Mesendoderm (in vitro differentiated cells): ENCODE measurements at regions not wholly inside any gene's neighbourhood (a gene's known extent, or its start where the extent isn't known, plus 50 kb on each side); places are given as distances from the start of the nearest gene placed in this dataset.

Experiments used
- DNase-seq: peaks from one replicate; pipeline ENCODE4 v3.0.0; 2013
- H2AK5ac ChIP-seq: 2 replicates; pipeline ENCODE4 v1.6.1; 2013; ENCODE audit warnings: low read length, inconsistent platforms
- H2BK120ac ChIP-seq: 2 replicates; pipeline ENCODE4 v1.6.1; 2013; ENCODE audit warnings: low read depth, mild to moderate bottlenecking, low read length, moderate library complexity, mixed read lengths
- H2BK15ac ChIP-seq: replicated peaks from 2 replicates; pipeline ENCODE4 v1.6.1; 2013; ENCODE audit warnings: low read depth, mild to moderate bottlenecking, moderate library complexity
- H2BK5ac ChIP-seq: 2 replicates; pipeline ENCODE4 v1.6.1; 2013; ENCODE audit warnings: low read length, inconsistent platforms
- H3K18ac ChIP-seq: 2 replicates; pipeline ENCODE4 v1.6.1; 2013; ENCODE audit warnings: mild to moderate bottlenecking, low read length, mixed read lengths
- H3K23ac ChIP-seq: one replicate; pipeline ENCODE4 v1.6.1; 2013; ENCODE audit warnings: low read length
- H3K27ac ChIP-seq: 2 replicates; pipeline ENCODE4 v1.5.1; 2013; ENCODE audit warnings: low read depth, mild to moderate bottlenecking, inconsistent platforms, low read length, moderate library complexity
- H3K27me3 ChIP-seq: 2 replicates; pipeline ENCODE4 v1.6.1; 2013; ENCODE audit warnings: low read length, control low read depth, mild to moderate bottlenecking, inconsistent platforms; ENCODE audit not compliant: insufficient read depth, poor library complexity
- H3K36me3 ChIP-seq: 2 replicates; pipeline ENCODE4 v1.6.1; 2013; ENCODE audit warnings: low read length, inconsistent platforms; ENCODE audit not compliant: control insufficient read depth, insufficient read depth
- H3K4ac ChIP-seq: one replicate; pipeline ENCODE4 v1.6.1; 2013; ENCODE audit warnings: low read depth, mild to moderate bottlenecking, low read length, moderate library complexity
- H3K4me1 ChIP-seq: 2 replicates; pipeline ENCODE4 v1.6.1; 2013; ENCODE audit warnings: low read depth, low read length, inconsistent platforms; ENCODE audit not compliant: control insufficient read depth
- H3K4me2 ChIP-seq: 2 replicates; pipeline ENCODE4 v1.6.1; 2013; ENCODE audit warnings: low read length
- H3K4me3 ChIP-seq: 2 replicates; pipeline ENCODE4 v1.5.1; 2013; ENCODE audit warnings: mild to moderate bottlenecking, low read length
- H3K56ac ChIP-seq: one replicate; pipeline ENCODE4 v1.6.1; 2013; ENCODE audit warnings: low read length
- H3K79me1 ChIP-seq: 2 replicates; pipeline ENCODE4 v1.6.1; 2013; ENCODE audit warnings: low read length, inconsistent platforms
- H3K79me2 ChIP-seq: 2 replicates; pipeline ENCODE4 v1.6.1; 2013; ENCODE audit warnings: mild to moderate bottlenecking, low read length; ENCODE audit not compliant: control insufficient read depth, insufficient read depth
- H3K9ac ChIP-seq: 2 replicates; pipeline ENCODE4 v1.6.1; 2013; ENCODE audit warnings: low read length, inconsistent platforms
- H4K5ac ChIP-seq: one replicate; pipeline ENCODE4 v1.6.1; 2013; ENCODE audit warnings: low read length
- H4K8ac ChIP-seq: one replicate; pipeline ENCODE4 v1.6.1; 2013; ENCODE audit warnings: low read depth, mild to moderate bottlenecking, control low read depth, low read length, moderate library complexity
- WGBS: extraction: QIAGEN DNeasy Blood & Tissue Kit; methylation state at CpG from one replicate; pipeline ENCODE4 v1.1.7; 2013; ENCODE audit warnings: low lambda C conversion rate, missing lambda C conversion rate; ENCODE audit not compliant: insufficient coverage; ENCODE audit errors: extremely low coverage; 5-methylcytosine and 5-hydroxymethylcytosine counted together

GRCh38 chr12:63222582-63222981 lies 71.6 kb upstream of the AVPR1A start:
- Histone ChIP-seq H2BK5ac (no peak overlapping the region), H3K9ac (no peak overlapping the region), H3K4me3 (no peak overlapping the region), H3K4me2 (no peak overlapping the region), H2AK5ac (no peak overlapping the region), H3K27me3 (no peaks in the 10 kb centered on the region), H4K8ac (no peak overlapping the region), H2BK120ac (no peak overlapping the region), H2BK15ac (no peak overlapping the region), H4K5ac (no peak overlapping the region), H3K27ac (no peak overlapping the region), H3K79me1 (no peaks in the 10 kb centered on the region), H3K4ac (no peak overlapping the region), H3K4me1 (no peaks in the 10 kb centered on the region), H3K79me2 (no peaks in the 10 kb centered on the region), H3K36me3 (no peaks in the 10 kb centered on the region), H3K18ac (no peak overlapping the region), H3K56ac (no peak overlapping the region), H3K23ac (no peak overlapping the region)
- WGBS, result no CpG with 5 or more reads among the region's 3 CpGs
- DNase-seq, result no peak

GRCh38 chr12:63220921-63221320 lies 69.9 kb upstream of the AVPR1A start:
- Histone ChIP-seq H3K4me2 (no peak overlapping the region), H3K79me2 (no peaks in the 10 kb centered on the region), H2BK120ac (no peak overlapping the region), H4K8ac (no peak overlapping the region), H3K4ac (no peak overlapping the region), H3K4me3 (no peak overlapping the region), H3K36me3 (no peaks in the 10 kb centered on the region), H2BK15ac (no peak overlapping the region), H3K27me3 (no peaks in the 10 kb centered on the region), H4K5ac (no peak overlapping the region), H3K79me1 (no peaks in the 10 kb centered on the region), H3K27ac (no peak overlapping the region), H2BK5ac (no peak overlapping the region), H3K56ac (no peak overlapping the region), H3K23ac (no peak overlapping the region), H2AK5ac (no peak overlapping the region), H3K4me1 (no peaks in the 10 kb centered on the region), H3K9ac (no peak overlapping the region), H3K18ac (no peak overlapping the region)
- WGBS, result no CpG with 5 or more reads among the region's 1 CpG
- DNase-seq, result no peak

- Histone ChIP-seq H2BK5ac (no peak overlapping the region), H3K27me3 (no peaks in the 10 kb centered on the region), H2BK120ac (no peak overlapping the region), H3K23ac (no peak overlapping the region), H3K4me1 (no peaks in the 10 kb centered on the region), H3K56ac (no peak overlapping the region), H2BK15ac (no peak overlapping the region), H3K27ac (no peak overlapping the region), H3K18ac (no peak overlapping the region), H4K8ac (no peak overlapping the region), H3K79me2 (no peaks in the 10 kb centered on the region), H3K4ac (no peak overlapping the region), H3K9ac (no peak overlapping the region), H3K4me2 (no peak overlapping the region), H4K5ac (no peak overlapping the region), H3K79me1 (no peaks in the 10 kb centered on the region), H2AK5ac (no peak overlapping the region), H3K36me3 (no peaks in the 10 kb centered on the region), H3K4me3 (no peak overlapping the region)
- WGBS, result no CpG with 5 or more reads among the region's 3 CpGs
- DNase-seq, result no peak
Observed at GRCh38 chr12:63212316-63212715, 61.3 kb upstream of the AVPR1A start.

DNA sequence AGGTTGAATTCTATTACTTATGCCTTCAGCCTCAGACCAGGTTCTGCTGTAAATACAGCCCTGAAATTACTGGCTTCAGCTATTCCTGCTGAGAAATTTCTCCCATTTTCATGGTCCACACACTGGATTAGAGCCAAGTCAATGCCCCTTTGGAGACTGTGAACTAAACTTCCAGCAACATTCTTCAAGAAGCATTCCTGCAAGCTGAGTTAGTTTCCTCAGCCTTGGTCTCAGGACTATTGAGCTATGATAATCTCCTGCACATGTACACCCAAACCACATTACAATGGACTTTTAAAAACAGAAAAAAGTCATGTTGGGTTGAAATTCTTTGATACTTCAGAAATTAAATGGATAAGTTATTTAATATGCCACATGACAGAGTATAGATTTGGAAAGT lies 58.0 kb upstream of the AVPR1A start:
- Histone ChIP-seq H3K27me3 (no peaks in the 10 kb centered on the region), H3K4me3 (no peak overlapping the region), H3K79me1 (no peaks in the 10 kb centered on the region), H2BK5ac (no peak overlapping the region), H4K5ac (no peak overlapping the region), H4K8ac (no peak overlapping the region), H3K36me3 (no peaks in the 10 kb centered on the region), H3K4ac (no peak overlapping the region), H3K56ac (no peak overlapping the region), H2BK15ac (no peak overlapping the region), H2BK120ac (no peak overlapping the region), H3K4me2 (no peak overlapping the region), H3K27ac (no peak overlapping the region), H3K79me2 (no peaks in the 10 kb centered on the region), H2AK5ac (no peak overlapping the region), H3K18ac (no peak overlapping the region), H3K23ac (no peak overlapping the region), H3K4me1 (no peaks in the 10 kb centered on the region), H3K9ac (no peak overlapping the region)
- DNase-seq, result no peak

GRCh38 chr12:63206909-63207308 lies 55.9 kb upstream of the AVPR1A start:
- Histone ChIP-seq H3K27me3 (no peaks in the 10 kb centered on the region), H3K79me1 (no peaks in the 10 kb centered on the region), H3K4me3 (no peak overlapping the region), H3K79me2 (no peaks in the 10 kb centered on the region), H4K5ac (no peak overlapping the region), H2BK15ac (no peak overlapping the region), H2BK5ac (no peak overlapping the region), H3K18ac (no peak overlapping the region), H2BK120ac (no peak overlapping the region), H3K4me1 (no peaks in the 10 kb centered on the region), H2AK5ac (no peak overlapping the region), H4K8ac (no peak overlapping the region), H3K23ac (no peak overlapping the region), H3K9ac (no peak overlapping the region), H3K4ac (no peak overlapping the region), H3K36me3 (no peaks in the 10 kb centered on the region), H3K4me2 (no peak overlapping the region), H3K27ac (no peak overlapping the region), H3K56ac (no peak overlapping the region)
- DNase-seq, result no peak
- WGBS, result no CpG with 5 or more reads among the region's 3 CpGs

GRCh38 chr12:63206494-63206893 lies 55.5 kb upstream of the AVPR1A start:
- no peak overlapping the region for H2BK5ac ChIP-seq
- no peaks in the 10 kb centered on the region for H3K36me3 ChIP-seq
- no peak overlapping the region for H3K56ac ChIP-seq
- H3K4ac ChIP-seq, result no peak overlapping the region
- H4K8ac ChIP-seq, result no peak overlapping the region
- H3K23ac ChIP-seq, result no peak overlapping the region
- H3K18ac ChIP-seq, result no peak overlapping the region
- H3K4me3 ChIP-seq, result no peak overlapping the region
- no peaks in the 10 kb centered on the region for H3K27me3 ChIP-seq
- H3K9ac ChIP-seq, result no peak overlapping the region
- H3K79me2 ChIP-seq, result no peaks in the 10 kb centered on the region
- H3K4me1 ChIP-seq, result no peaks in the 10 kb centered on the region
- no peaks in the 10 kb centered on the region for H3K79me1 ChIP-seq
- H4K5ac ChIP-seq, result no peak overlapping the region
- H2AK5ac ChIP-seq, result no peak overlapping the region
- H3K27ac ChIP-seq, result no peak overlapping the region
- no peak overlapping the region for H2BK120ac ChIP-seq
- no peak overlapping the region for H3K4me2 ChIP-seq
- no peak overlapping the region for H2BK15ac ChIP-seq
- no peak for DNase-seq
- no CpG with 5 or more reads among the region's 1 CpG for WGBS
